Raji (cell line): ENCODE measurements at regions not wholly inside any gene's neighbourhood (a gene's known extent, or its start where the extent isn't known, plus 50 kb on each side); places are given as distances from the start of the nearest gene placed in this dataset.

Source experiments
- POLR2A ChIP-seq: IDR thresholded peaks from 2 replicates; pipeline ENCODE4 v1.6.1; 2011; ENCODE audit warnings: low read depth, low read length, control low read depth; ENCODE audit not compliant: insufficient read depth

DNA sequence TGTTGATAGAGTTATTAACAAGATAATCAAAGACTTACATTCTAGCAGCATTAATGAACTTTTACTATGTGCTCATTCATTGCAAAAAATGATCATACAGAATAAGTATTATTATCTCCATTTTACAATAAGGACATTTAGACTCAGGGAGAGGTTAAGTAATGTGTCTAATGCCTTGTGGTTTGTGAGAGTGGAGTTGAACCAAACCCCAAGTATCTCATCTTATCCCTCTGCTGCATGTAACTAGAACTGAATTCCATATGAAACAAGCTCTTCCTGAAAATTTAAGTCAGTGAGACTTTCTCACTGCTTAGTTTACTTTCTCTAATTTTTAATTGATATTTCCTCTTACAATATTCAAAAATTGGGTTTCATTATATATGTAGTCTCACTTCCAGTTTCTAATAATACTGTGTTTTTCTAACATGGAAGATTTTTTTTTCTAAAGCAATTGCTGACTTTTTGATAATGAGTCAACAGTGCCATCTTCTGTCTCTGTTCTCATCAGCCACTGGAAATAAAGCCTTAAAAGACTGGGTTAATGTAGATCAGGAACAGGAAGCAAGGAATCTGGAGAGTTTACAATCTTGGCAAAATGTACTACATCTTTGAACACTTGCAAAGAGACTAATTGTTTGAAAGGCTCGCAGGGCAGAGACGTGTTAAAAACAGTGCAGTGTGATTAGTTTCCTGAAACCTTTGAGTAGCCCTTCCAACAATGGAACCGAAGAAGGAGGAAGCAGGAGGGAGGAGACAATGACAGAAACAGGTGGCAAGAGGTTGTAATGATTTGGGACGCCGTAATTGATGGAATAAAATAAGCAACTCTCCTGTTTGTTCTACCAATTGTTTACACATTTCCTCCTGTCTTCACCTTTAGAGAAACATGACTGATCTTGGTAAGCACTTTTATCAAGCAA is 567.6 kb downstream of the MRPL39 start:
- no peak for TF ChIP-seq POLR2A

DNA sequence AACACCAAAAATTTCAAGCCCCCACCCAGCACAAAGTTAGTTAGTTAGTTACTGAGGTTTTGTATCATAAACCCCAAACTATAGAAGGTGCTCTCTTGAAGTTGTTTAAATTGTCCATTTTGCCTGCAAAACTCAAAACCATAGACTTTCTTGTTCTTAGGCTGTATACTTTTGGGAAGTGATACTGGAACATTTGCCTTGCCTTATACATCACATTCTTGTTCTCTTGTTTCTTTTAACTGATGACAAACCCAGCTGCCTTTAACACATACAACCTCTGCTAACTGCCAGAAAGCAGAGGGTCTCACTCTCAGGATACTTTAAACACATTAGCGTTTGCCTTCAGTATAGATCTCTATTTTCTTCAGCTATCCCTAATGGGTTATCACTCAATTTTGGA is 570.5 kb downstream of the MRPL39 start:
- no peak for TF ChIP-seq POLR2A

DNA sequence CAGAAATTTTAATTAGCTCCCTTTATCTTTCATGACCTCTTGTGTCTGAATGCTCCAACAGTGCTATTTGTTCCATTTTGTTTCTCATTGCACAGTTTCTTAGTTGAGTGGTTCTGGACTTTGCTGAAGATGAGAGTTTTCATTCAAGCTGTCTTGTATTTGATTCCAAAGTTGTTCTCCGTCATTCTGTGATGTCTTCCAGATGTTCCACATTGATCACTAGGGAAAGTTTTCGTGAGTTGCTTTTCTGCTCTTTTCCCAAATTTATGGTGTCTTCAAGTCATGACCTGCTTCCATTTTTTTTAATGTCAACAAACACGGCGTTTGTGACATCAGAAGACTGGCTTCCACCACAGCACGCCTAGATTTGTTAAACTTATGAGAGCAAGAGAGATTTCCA is 575.5 kb downstream of the MRPL39 start:
- TF ChIP-seq POLR2A = no peak

GRCh38 chr21:25029580-25029979 is 577.7 kb downstream of the MRPL39 start:
- TF ChIP-seq POLR2A = no peak

- no peak for TF ChIP-seq POLR2A
Observed at GRCh38 chr21:25025596-25025995, 581.7 kb downstream of the MRPL39 start.

DNA sequence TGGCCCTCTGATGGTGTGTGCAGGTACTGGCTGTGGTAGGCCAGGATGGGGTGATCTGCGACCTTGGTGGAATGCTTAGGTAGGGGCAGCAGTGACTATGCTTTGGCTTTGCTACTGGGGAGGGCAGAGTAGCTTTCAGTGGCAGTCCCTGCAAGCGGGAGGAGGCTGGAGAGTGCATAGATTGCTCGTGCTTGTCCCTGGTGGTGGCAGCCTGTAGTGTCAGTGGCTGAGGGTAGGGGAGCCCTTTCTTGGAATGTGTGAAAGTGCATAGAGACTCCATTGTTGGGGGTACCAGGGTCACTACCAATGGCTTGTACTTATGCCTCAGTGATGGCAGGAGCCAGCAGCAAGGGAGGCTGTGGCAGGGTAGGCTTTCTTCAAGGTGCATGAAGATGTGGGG is 582.6 kb downstream of the MRPL39 start:
- TF ChIP-seq POLR2A = no peak

- TF ChIP-seq POLR2A = no peak
Observed at GRCh38 chr21:25005388-25005787, 601.9 kb downstream of the MRPL39 start.

GRCh38 chr21:25002676-25003075 is 604.6 kb downstream of the MRPL39 start:
- no peak for TF ChIP-seq POLR2A

GRCh38 chr21:24995216-24995615 is 612.1 kb downstream of the MRPL39 start:
- no peak for TF ChIP-seq POLR2A

DNA sequence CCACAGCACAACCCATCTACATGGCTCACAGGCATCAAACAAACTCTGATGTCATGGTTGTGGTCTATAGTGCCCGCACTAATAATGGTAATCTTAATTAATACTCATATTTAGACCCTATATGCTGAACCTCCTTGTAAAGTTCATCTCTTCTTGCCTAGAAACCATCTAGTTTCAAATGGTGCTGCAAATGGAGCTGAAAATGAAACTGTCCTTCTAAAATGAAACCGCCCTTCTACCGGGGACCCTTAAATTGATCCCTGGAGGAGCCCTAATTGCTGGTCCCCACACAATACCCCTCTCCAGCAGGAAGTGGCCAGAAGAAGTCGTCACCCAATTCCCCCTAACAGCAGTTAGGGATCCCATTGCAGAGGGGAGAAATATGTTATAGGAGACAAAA is 612.6 kb downstream of the MRPL39 start:
- TF ChIP-seq POLR2A = no peak

GRCh38 chr21:24989516-24989915 is 617.8 kb downstream of the MRPL39 start:
- no peak for TF ChIP-seq POLR2A

- TF ChIP-seq POLR2A = no peak
Observed at GRCh38 chr21:24988941-24989340, 618.3 kb downstream of the MRPL39 start.

- no peak for TF ChIP-seq POLR2A
Observed at GRCh38 chr21:24976238-24976637, 631.0 kb downstream of the MRPL39 start.

GRCh38 chr21:24969068-24969467 is 638.2 kb downstream of the MRPL39 start:
- no peak for TF ChIP-seq POLR2A

DNA sequence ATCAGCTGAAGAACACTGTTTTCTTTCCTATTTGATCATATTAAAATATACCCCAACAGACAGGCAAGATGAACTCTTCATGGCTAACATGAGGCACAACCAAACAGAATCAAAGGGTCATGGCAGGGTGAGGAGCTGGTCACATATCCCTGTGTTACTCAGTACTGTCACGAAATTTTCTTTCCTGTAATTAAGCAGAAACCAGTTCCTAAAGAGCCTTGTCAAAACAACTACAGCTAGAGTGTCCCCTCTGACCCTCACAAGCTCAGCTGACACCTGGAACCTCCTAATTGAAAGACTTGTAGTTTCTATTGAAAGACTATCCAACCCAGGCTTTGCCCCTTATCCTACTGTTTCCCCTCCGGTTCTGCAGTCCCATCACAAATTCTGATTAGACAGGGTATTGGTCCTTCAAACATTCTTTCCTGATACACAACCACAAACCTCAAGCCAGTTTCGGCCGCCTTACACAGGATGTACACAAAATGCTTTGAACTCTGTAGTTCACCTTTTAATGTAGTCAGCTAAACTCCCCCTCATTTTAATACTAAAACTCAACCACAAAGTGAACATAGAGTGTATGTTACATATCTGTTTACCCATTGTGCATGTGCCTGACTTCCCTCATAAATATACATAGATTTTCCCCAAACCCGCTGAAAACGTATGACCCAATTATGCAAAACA is 651.9 kb downstream of the MRPL39 start:
- no peak for TF ChIP-seq POLR2A

- TF ChIP-seq POLR2A = no peak
Observed at GRCh38 chr21:24948186-24948585, 659.1 kb downstream of the MRPL39 start.
